ENCODE measurements at regions not wholly inside any gene's neighbourhood (a gene's known extent, or its start where the extent isn't known, plus 50 kb on each side); places are given as distances from the start of the nearest gene placed in this dataset.

DNA sequence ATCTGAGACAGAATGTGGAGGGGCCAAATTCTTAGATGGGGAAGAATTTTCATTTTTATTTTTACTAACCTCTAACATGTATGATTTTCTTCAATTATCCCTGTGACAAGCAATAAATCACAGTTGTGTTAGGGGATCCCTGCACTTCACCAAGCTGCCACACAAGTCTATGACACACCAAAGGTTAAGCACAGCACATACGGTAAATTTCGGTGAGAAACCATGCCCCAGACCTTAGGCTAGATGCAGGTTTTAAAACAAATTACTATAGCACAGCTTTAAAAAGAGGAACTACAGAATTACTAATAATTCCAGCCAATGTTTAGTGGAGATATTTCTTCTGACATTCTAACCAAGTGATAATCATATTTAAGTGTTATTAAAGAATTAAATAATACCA, 175.7 kb upstream of the RORB start:
- TF ChIP-seq, protein P1, sequence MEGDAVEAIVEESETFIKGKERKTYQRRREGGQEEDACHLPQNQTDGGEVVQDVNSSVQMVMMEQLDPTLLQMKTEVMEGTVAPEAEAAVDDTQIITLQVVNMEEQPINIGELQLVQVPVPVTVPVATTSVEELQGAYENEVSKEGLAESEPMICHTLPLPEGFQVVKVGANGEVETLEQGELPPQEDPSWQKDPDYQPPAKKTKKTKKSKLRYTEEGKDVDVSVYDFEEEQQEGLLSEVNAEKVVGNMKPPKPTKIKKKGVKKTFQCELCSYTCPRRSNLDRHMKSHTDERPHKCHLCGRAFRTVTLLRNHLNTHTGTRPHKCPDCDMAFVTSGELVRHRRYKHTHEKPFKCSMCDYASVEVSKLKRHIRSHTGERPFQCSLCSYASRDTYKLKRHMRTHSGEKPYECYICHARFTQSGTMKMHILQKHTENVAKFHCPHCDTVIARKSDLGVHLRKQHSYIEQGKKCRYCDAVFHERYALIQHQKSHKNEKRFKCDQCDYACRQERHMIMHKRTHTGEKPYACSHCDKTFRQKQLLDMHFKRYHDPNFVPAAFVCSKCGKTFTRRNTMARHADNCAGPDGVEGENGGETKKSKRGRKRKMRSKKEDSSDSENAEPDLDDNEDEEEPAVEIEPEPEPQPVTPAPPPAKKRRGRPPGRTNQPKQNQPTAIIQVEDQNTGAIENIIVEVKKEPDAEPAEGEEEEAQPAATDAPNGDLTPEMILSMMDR (IDR thresholded peaks at IDR 0.05; ENCODE audit: low read depth, low read length), result no peak
- no peak overlapping the region for H3K4me3 ChIP-seq (replicated peaks in 1 of 2; ENCODE audit: low read depth in 2 of 2, low read length in 2 of 2)
- DNase-seq (ENCODE audit: low read depth in 2 of 2), result no peak

- H3K4me3 ChIP-seq (replicated peaks in 1 of 2; ENCODE audit: low read depth in 2 of 2, low read length in 2 of 2), result no peak overlapping the region
- TF ChIP-seq, protein P1 (IDR thresholded peaks at IDR 0.05; ENCODE audit: low read depth, low read length), result no peak
- DNase-seq (ENCODE audit: low read depth in 2 of 2), result no peak
These were observed 174.3 kb upstream of the RORB start for GRCh38 chr9:74322661-74323314.

GRCh38 chr9:74330487-74331214, 166.5 kb upstream of the RORB start:
- no peak for DNase-seq (ENCODE audit: low read depth in 2 of 2)
- no peak overlapping the region for H3K4me3 ChIP-seq (replicated peaks in 1 of 2; ENCODE audit: low read depth in 2 of 2, low read length in 2 of 2)
- TF ChIP-seq, protein P1 (IDR thresholded peaks at IDR 0.05; ENCODE audit: low read depth, low read length), result no peak

DNA sequence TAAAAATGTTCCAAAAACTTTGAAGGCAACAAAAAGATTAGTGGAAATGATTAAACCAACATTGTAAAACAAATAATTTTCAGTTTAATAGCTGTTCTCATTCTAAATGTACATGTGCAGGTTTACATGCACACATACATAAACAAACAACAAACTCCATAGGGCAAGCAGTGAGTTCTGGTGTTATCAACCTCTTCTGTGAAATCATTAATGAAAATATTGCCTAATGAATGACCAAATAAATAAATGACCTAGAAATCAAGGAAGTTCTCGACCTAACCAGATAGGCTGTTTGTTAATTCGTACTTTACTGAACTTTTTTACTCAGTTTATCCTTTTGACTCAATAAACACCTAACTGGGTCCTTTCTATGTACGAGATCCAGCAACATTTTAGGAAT, 165.5 kb upstream of the RORB start:
- DNase-seq (ENCODE audit: low read depth in 2 of 2), result no peak
- TF ChIP-seq, protein P1 (IDR thresholded peaks at IDR 0.05; ENCODE audit: low read depth, low read length), result no peak
- no peak overlapping the region for H3K4me3 ChIP-seq (replicated peaks in 1 of 2; ENCODE audit: low read depth in 2 of 2, low read length in 2 of 2)

GRCh38 chr9:74333384-74334032, 163.6 kb upstream of the RORB start:
- TF ChIP-seq, protein P1 (IDR thresholded peaks at IDR 0.05; ENCODE audit: low read depth, low read length), result no peak
- H3K4me3 ChIP-seq (replicated peaks in 1 of 2; ENCODE audit: low read depth in 2 of 2, low read length in 2 of 2), result no peak overlapping the region
- no peak for DNase-seq (ENCODE audit: low read depth in 2 of 2)

DNA sequence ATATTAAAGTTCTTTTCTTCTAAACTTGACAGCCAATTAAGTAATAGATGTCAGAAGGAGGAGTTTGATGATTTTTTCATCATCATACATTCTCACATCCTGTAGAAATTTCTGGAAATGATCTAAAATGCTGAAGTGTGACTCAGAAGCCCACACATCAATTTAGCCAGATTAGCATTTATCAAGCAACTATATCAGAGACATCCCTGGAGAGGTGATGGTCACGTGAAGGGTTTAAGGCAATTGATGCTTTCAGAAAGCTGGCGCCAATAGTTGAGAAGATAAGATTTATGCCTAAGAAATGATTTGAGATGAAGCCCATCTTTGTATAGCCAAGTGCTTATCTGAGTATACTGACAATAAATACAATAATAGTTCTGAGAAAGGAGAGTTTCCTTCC, 162.9 kb upstream of the RORB start:
- TF ChIP-seq, protein P1 (IDR thresholded peaks at IDR 0.05; ENCODE audit: low read depth, low read length), result no peak
- DNase-seq (ENCODE audit: low read depth in 2 of 2), result no peak
- H3K4me3 ChIP-seq (replicated peaks in 1 of 2; ENCODE audit: low read depth in 2 of 2, low read length in 2 of 2), result no peak overlapping the region
